HCT116 (cell line): ENCODE measurements at regions not wholly inside any gene's neighbourhood (a gene's known extent, or its start where the extent isn't known, plus 50 kb on each side); places are given as distances from the start of the nearest gene placed in this dataset.
A peak's percentile ranks its signal among the peaks of the same experiment; 100 is the strongest.

Experiments
- ATAC-seq: fragments of 200-7000 bp; cut with Tn5 transposase; 2 replicates; pipeline ENCODE4 v1.9.1; 2020; ENCODE audit warnings: mild to moderate bottlenecking, moderate library complexity
- BruUV-seq: library from RNA; stranded (reverse); fragments of 400-500 nt; replicated peaks from 2 replicates; lab custom pipeline; 2021; lab: Mats Ljungman, UMichigan
- CTCF ChIA-PET: fragments of 300-600 bp; sonication (Branson Sonifier 250); formaldehyde crosslinking; loops from one replicate; lab custom pipeline; 2021; ENCODE audit warnings: antibody characterized with exemption; lab: Charles Lee
- POLR2A ChIA-PET: fragments of 300-600, 350-600 bp; sonication (Branson Sonifier 250); formaldehyde crosslinking; loops from one replicate; lab custom pipeline; 2021; ENCODE audit warnings: antibody characterized with exemption; lab: Charles Lee
- RAD21 ChIA-PET, 2 experiments: fragments of 300-600 bp; sonication (Branson Sonifier 250); formaldehyde crosslinking; loops; one replicate each; lab custom pipeline; 2023; ENCODE audit warnings: low total read pairs in 2 of 2; ENCODE audit not compliant: uncharacterized antibody in 2 of 2, unreplicated experiment in 2 of 2, low non-redundant PET in 1 of 2; lab: Charles Lee
- DNase-seq: peaks from one replicate; pipeline ENCODE4 v3.0.0-alpha.2; 2010; ENCODE audit warnings: low read depth, low spot score
- H2AFZ ChIP-seq: fragments of 200-600 bp; shearing (Covaris generic), sonication (generic); 2 replicates; pipeline ENCODE4 v1.6.1; 2017; ENCODE audit warnings: low read depth, mixed run types, mixed read lengths, antibody characterized with exemption, low read length; ENCODE audit not compliant: poor library complexity, severe bottlenecking
- H3K27ac ChIP-seq: 2 replicates; pipeline ENCODE4 v1.5.1; 2012; ENCODE audit warnings: low read depth, low read length
- H3K27me3 ChIP-seq: fragments of 200-600 bp; sonication (generic); 2 replicates; pipeline ENCODE4 v1.6.1; 2016; ENCODE audit warnings: mixed run types, low read length, mixed read lengths; ENCODE audit not compliant: insufficient read depth
- H3K36me3 ChIP-seq, 2 experiments: fragments of 200-500 bp in 1 of 2; fragments of 200-600 bp in 1 of 2; sonication (Bioruptor generic) in 1 of 2; sonication (generic) in 1 of 2; 2 replicates each; pipeline versions ENCODE4 v1.5.1 to v1.6.1; 2014 to 2016; ENCODE audit warnings: low read length in 2 of 2, inconsistent platforms in 1 of 2, mixed read lengths in 1 of 2, mixed run types in 1 of 2; ENCODE audit not compliant: insufficient read depth in 2 of 2, control insufficient read depth in 1 of 2
- H3K4me1 ChIP-seq, 2 experiments: fragments of 200-600 bp in 1 of 2; sonication (generic) in 1 of 2; 2 replicates each; pipeline versions ENCODE4 v1.5.1 to v1.6.1; 2012 to 2017; ENCODE audit warnings: low read length in 2 of 2, inconsistent platforms in 1 of 2, mild to moderate bottlenecking in 1 of 2, mixed read lengths in 1 of 2, mixed run types in 1 of 2, moderate library complexity in 1 of 2; ENCODE audit not compliant: insufficient read depth in 2 of 2, control insufficient read depth in 1 of 2
- H3K4me2 ChIP-seq: fragments of 200-600 bp; sonication (generic); 2 replicates; pipeline ENCODE4 v1.6.1; 2017; ENCODE audit warnings: mixed run types, low read length, mixed read lengths
- H3K4me3 ChIP-seq, 2 experiments: fragments of 200-600 bp in 1 of 2; sonication (generic) in 1 of 2; replicated peaks in 1 of 2; 2 replicates each; pipeline ENCODE4 v1.5.1; 2011 to 2016; ENCODE audit warnings: low read length in 2 of 2, control low read depth in 1 of 2, low read depth in 1 of 2, mild to moderate bottlenecking in 1 of 2, mixed read lengths in 1 of 2, mixed run types in 1 of 2
- H3K79me2 ChIP-seq: fragments of 200-600 bp; sonication (generic); 2 replicates; pipeline ENCODE4 v1.6.1; 2017; ENCODE audit warnings: mild to moderate bottlenecking, mixed run types, low read length, moderate library complexity, mixed read lengths; ENCODE audit not compliant: insufficient read depth
- H3K9ac ChIP-seq: fragments of 200-600 bp; sonication (generic); 2 replicates; pipeline ENCODE4 v1.6.1; 2016; ENCODE audit warnings: low read length, mixed read lengths
- H3K9me2 ChIP-seq: fragments of 200-600 bp; sonication (generic), shearing (Covaris generic); 2 replicates; pipeline ENCODE4 v1.6.1; 2017; ENCODE audit warnings: mixed run types, mild to moderate bottlenecking, moderate library complexity; ENCODE audit not compliant: insufficient read depth
- H3K9me3 ChIP-seq, 2 experiments: fragments of 200-500 bp in 1 of 2; fragments of 200-600 bp in 1 of 2; sonication (Bioruptor generic) in 1 of 2; sonication (generic) in 1 of 2; 2 replicates each; pipeline ENCODE4 v1.6.1; 2014 to 2017; ENCODE audit warnings: low read length in 2 of 2, mixed read lengths in 2 of 2, inconsistent platforms in 1 of 2, low read depth in 1 of 2, mild to moderate bottlenecking in 1 of 2, mixed run types in 1 of 2, moderate library complexity in 1 of 2; ENCODE audit not compliant: control insufficient read depth in 1 of 2, insufficient read depth in 1 of 2
- H4K20me1 ChIP-seq: fragments of 200-600 bp; sonication (generic), shearing (Covaris generic); 2 replicates; pipeline ENCODE4 v1.6.1; 2017; ENCODE audit warnings: mixed run types, mild to moderate bottlenecking, moderate library complexity; ENCODE audit not compliant: insufficient read depth
- CBX3 ChIP-seq: IDR thresholded peaks from 2 replicates; pipeline ENCODE4 v1.6.1; 2012; ENCODE audit warnings: low read depth
- ELF1 ChIP-seq: IDR thresholded peaks from 2 replicates; pipeline ENCODE4 v1.6.1; 2012; ENCODE audit warnings: low read depth, borderline replicate concordance
- EZH2phosphoT487 ChIP-seq: fragments of 200-600 bp; IDR thresholded peaks from 2 replicates; pipeline ENCODE4 v1.6.1; 2018; ENCODE audit warnings: antibody characterized with exemption, borderline replicate concordance
- POLR2AphosphoS5 ChIP-seq: IDR thresholded peaks from 2 replicates; pipeline ENCODE4 v1.6.1; 2011; ENCODE audit warnings: mild to moderate bottlenecking, low read depth, low read length, moderate library complexity
- SRF ChIP-seq: IDR thresholded peaks from 2 replicates; pipeline ENCODE4 v1.6.1; 2012; ENCODE audit warnings: low read depth
- TCF7L2 ChIP-seq: IDR thresholded peaks from 2 replicates; pipeline ENCODE4 v1.7.0; 2011; ENCODE audit warnings: borderline replicate concordance, inconsistent platforms; ENCODE audit not compliant: insufficient read depth, insufficient read length; ENCODE audit errors: extremely low read depth
- ZFX ChIP-seq: fragments of 450-650 bp; IDR thresholded peaks from 2 replicates; pipeline ENCODE4 v1.6.1; 2017
- ZNF274 ChIP-seq: fragments of 200-500 bp; sonication (Bioruptor generic); IDR thresholded peaks from 2 replicates; pipeline ENCODE4 v1.6.1; 2014; ENCODE audit warnings: mild to moderate bottlenecking, low read depth, low read length, inconsistent platforms
- intact Hi-C: fragments of 100-400 bp; cut with micrococcal nuclease; formaldehyde crosslinking; loops from 2 replicates; pipeline ENCODE4 v1.10.0; 2022
- TF ChIP-seq, protein P1 (sequence below): IDR thresholded peaks from 2 replicates; pipeline ENCODE4 v1.6.1; 2012; ENCODE audit warnings: low read depth

DNA sequence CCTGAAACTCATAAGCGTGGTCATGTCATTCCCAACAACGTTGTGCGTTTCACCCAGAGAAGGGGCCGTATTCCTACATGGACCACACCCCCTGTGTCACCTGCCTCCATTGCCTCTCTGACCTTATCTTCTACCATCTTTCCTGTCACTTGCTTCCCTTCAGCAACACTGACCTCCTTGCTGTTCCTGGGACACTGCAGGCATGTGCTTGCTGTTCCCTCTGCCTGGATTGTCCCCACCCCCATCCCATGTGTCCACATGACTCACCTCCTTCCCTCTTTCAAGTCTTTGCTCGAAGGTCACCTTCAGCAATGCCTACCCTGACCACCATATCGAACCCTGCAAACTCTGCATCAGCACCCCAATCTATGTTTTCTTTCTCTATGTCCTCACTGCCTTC, 133.2 kb upstream of the ZNF618 start:
- H3K27me3 ChIP-seq = peaks cover 33% of the 10 kb centered on the region
- RAD21 ChIA-PET = no interaction called here
- no peak overlapping the region for H3K4me2 ChIP-seq
- no peak for TF ChIP-seq SRF
- TF ChIP-seq TCF7L2 = peak; percentile 52
- CTCF ChIA-PET = interaction anchor here (0.6 kb wide), 1 partner anchor 331 kb away, joined by 4 read pairs; no protein-coding TSS in a partner anchor
- ATAC-seq (no peak), DNase-seq (no peak)
- no peaks in the 10 kb centered on the region for H3K9me2 ChIP-seq
- H3K4me3 ChIP-seq = no peak overlapping the region
- no peaks in the 10 kb centered on the region for H4K20me1 ChIP-seq
- H3K79me2 ChIP-seq = no peaks in the 10 kb centered on the region
- BruUV-seq = no TSS peak
- H3K9me3 ChIP-seq = 0 out of 4 replicates have a peak, but pooled peaks cover 0 to under 1% of the 10 kb centered on the region in 2 experiments
- intact Hi-C loops = no loop called here
- peaks cover 3 to 14% of the 10 kb centered on the region in 2 experiments; a peak in 3 of 4 replicates for H3K4me1 ChIP-seq
- no peak overlapping the region for H2AFZ ChIP-seq
- POLR2A ChIA-PET = no interaction called here
- H3K9ac ChIP-seq = no peak overlapping the region
- no peaks in the 10 kb centered on the region for H3K36me3 ChIP-seq
- H3K27ac ChIP-seq = no peak overlapping the region

- Histone ChIP-seq H3K9me2 (no peaks in the 10 kb centered on the region), H3K79me2 (no peaks in the 10 kb centered on the region), H3K36me3 (no peaks in the 10 kb centered on the region), H3K4me2 (no peak overlapping the region), H3K4me3 (no peak overlapping the region), H3K4me1 (peaks cover 0 to 4% of the 10 kb centered on the region in 2 experiments; a peak in 1 of 4 replicates), H3K27ac (no peak overlapping the region), H3K9ac (no peak overlapping the region), H3K9me3 (0 out of 4 replicates have a peak, but pooled peaks cover 0 to 3% of the 10 kb centered on the region in 2 experiments), H4K20me1 (no peaks in the 10 kb centered on the region), H2AFZ (no peak overlapping the region), H3K27me3 (peaks cover 24% of the 10 kb centered on the region)
- intact Hi-C loops = no loop called here
- DNase-seq (no peak), ATAC-seq (no peak)
- TF ChIP-seq POLR2AphosphoS5 = no peak
- TF ChIP-seq, protein P1, sequence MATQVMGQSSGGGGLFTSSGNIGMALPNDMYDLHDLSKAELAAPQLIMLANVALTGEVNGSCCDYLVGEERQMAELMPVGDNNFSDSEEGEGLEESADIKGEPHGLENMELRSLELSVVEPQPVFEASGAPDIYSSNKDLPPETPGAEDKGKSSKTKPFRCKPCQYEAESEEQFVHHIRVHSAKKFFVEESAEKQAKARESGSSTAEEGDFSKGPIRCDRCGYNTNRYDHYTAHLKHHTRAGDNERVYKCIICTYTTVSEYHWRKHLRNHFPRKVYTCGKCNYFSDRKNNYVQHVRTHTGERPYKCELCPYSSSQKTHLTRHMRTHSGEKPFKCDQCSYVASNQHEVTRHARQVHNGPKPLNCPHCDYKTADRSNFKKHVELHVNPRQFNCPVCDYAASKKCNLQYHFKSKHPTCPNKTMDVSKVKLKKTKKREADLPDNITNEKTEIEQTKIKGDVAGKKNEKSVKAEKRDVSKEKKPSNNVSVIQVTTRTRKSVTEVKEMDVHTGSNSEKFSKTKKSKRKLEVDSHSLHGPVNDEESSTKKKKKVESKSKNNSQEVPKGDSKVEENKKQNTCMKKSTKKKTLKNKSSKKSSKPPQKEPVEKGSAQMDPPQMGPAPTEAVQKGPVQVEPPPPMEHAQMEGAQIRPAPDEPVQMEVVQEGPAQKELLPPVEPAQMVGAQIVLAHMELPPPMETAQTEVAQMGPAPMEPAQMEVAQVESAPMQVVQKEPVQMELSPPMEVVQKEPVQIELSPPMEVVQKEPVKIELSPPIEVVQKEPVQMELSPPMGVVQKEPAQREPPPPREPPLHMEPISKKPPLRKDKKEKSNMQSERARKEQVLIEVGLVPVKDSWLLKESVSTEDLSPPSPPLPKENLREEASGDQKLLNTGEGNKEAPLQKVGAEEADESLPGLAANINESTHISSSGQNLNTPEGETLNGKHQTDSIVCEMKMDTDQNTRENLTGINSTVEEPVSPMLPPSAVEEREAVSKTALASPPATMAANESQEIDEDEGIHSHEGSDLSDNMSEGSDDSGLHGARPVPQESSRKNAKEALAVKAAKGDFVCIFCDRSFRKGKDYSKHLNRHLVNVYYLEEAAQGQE = no peak
- TF ChIP-seq EZH2phosphoT487 = no peak
- TF ChIP-seq ZFX = no peak
- no peak for TF ChIP-seq ZNF274
- TF ChIP-seq ELF1 = no peak
- no peak for TF ChIP-seq CBX3
- no TSS peak for BruUV-seq
- ChIA-PET POLR2A (no interaction called here), CTCF (interaction anchor here (1.3 kb wide), 1 partner anchor 9 kb away, joined by 4 read pairs; no protein-coding TSS in a partner anchor), RAD21 (no interaction called here)
Measured at GRCh38 chr9:113746486-113746885, 129.6 kb upstream of the ZNF618 start.
